ENCODE measurements at regions not wholly inside any gene's neighbourhood (a gene's known extent, or its start where the extent isn't known, plus 50 kb on each side); places are given as distances from the start of the nearest gene placed in this dataset.

- Histone ChIP-seq H3K18ac (ENCODE audit: insufficient read length, low read depth, low read length) (no peak overlapping the region), H4K5ac (ENCODE audit: insufficient read length, low read depth, low read length) (no peak overlapping the region), H4K91ac (ENCODE audit: insufficient read length, low read depth, low read length) (no peak overlapping the region), H2BK15ac (ENCODE audit: low read depth, low read length) (no peak overlapping the region), H3K4me1 (ENCODE audit: insufficient read depth, low read length) (no peaks in the 10 kb centered on the region), H3K27ac (ENCODE audit: insufficient read length, low read depth, low read length) (no peak overlapping the region), H2BK20ac (ENCODE audit: low read depth, low read length, poor library complexity, severe bottlenecking) (no peak overlapping the region), H2AK5ac (ENCODE audit: insufficient read length, low read length) (no peak overlapping the region), H3K23ac (ENCODE audit: insufficient read length, low read depth, low read length) (no peak overlapping the region), H4K20me1 (ENCODE audit: control insufficient read depth, insufficient read depth, insufficient read length) (no peaks in the 10 kb centered on the region), H2BK12ac (ENCODE audit: insufficient read length, low read depth, low read length) (no peak overlapping the region), H2BK120ac (ENCODE audit: low read depth, low read length, poor library complexity, severe bottlenecking) (no peak overlapping the region), H3K4ac (ENCODE audit: low read depth, low read length) (no peak overlapping the region), H3K4me2 (ENCODE audit: insufficient read depth, insufficient read length, low read length) (no peak overlapping the region), H3K79me2 (ENCODE audit: insufficient read depth, low read length) (no peaks in the 10 kb centered on the region), H3K9me3 (ENCODE audit: control insufficient read depth, low read depth, low read length) (no peaks in the 10 kb centered on the region), H3K27me3 (ENCODE audit: insufficient read depth, low read length) (no peaks in the 10 kb centered on the region), H3K79me1 (ENCODE audit: insufficient read depth, low read depth, low read length, poor library complexity, severe bottlenecking) (no peaks in the 10 kb centered on the region), H3K9ac (ENCODE audit: extremely low read depth, insufficient read length, low read length) (no peak overlapping the region), H3K56ac (ENCODE audit: insufficient read length, low read depth, low read length) (no peak overlapping the region), H2BK5ac (ENCODE audit: insufficient read length, low read length) (no peak overlapping the region), H2AFZ (ENCODE audit: low read length) (no peak overlapping the region), H3K14ac (ENCODE audit: insufficient read depth, low read length) (no peak overlapping the region), H3K23me2 (ENCODE audit: insufficient read length, low read depth, low read length, poor library complexity, severe bottlenecking) (no peaks in the 10 kb centered on the region), H4K8ac (replicated peaks; ENCODE audit: insufficient read length, low read depth, low read length) (no peak overlapping the region), H3T11ph (ENCODE audit: low read length) (no peak overlapping the region)
- Mint-ChIP-seq H3K4me1 (peaks cover 5% of the 10 kb centered on the region in 2 experiments; a peak in 2 of 4 replicates), H3K27me3 (ENCODE audit: low read depth) (peaks cover 4% of the 10 kb centered on the region), H3K27ac (no peak overlapping the region), H3K36me3 (ENCODE audit: insufficient read depth in 1 of 3, low read depth in 3 of 3) (no peaks in the 10 kb centered on the region), H3K9me3 (no peaks in the 10 kb centered on the region), H3K4me3 (no peak overlapping the region)
- WGBS (ENCODE audit: extremely low coverage, insufficient read length, low lambda C conversion rate): no CpG with 5 or more reads among the region's 7 CpGs
- TF ChIP-seq CTCF (conservative IDR thresholded peaks at IDR 0.05): no peak
- peak; percentile 12 for DNase-seq
These were observed 60.5 kb upstream of the PRR23C start for GRCh38 chr3:139105154-139105702.
